HG03097 (cell line): ENCODE measurements at regions not wholly inside any gene's neighbourhood (a gene's known extent, or its start where the extent isn't known, plus 50 kb on each side); places are given as distances from the start of the nearest gene placed in this dataset.
"Not testable (repeated sequence)": the region's sequence is repeated elsewhere in the genome, so short reads cannot be mapped to it uniquely, and the experiment has no call there.

ENCODE experiments used
- ATAC-seq: cut with Tn5 transposase; IDR thresholded peaks from one replicate; pipeline ENCODE4 v1.9.1; 2021; ENCODE audit not compliant: unreplicated experiment, low FRiP score

GRCh38 chr16:51254390-51254789 is 103.3 kb upstream of the SALL1 start:
- ATAC-seq: not testable (repeated sequence)

- ATAC-seq: no peak
Observed at GRCh38 chr16:51248217-51248616, 97.1 kb upstream of the SALL1 start.

- ATAC-seq: no peak
Observed at GRCh38 chr16:51245658-51245995, 94.6 kb upstream of the SALL1 start.

- no peak for ATAC-seq
Observed at GRCh38 chr16:51244887-51245657, 94.0 kb upstream of the SALL1 start.

- ATAC-seq: no peak
Observed at GRCh38 chr16:51243936-51244436, 92.9 kb upstream of the SALL1 start.

- no peak for ATAC-seq
Observed at GRCh38 chr16:51242296-51242994, 91.4 kb upstream of the SALL1 start.

GRCh38 chr16:51239196-51239595 is 88.1 kb upstream of the SALL1 start:
- no peak for ATAC-seq

- no peak for ATAC-seq
Observed at GRCh38 chr16:51237861-51238378, 86.8 kb upstream of the SALL1 start.

- ATAC-seq: no peak
Observed at GRCh38 chr16:51237207-51237606, 86.1 kb upstream of the SALL1 start.

- no peak for ATAC-seq
Observed at GRCh38 chr16:51236583-51236982, 85.5 kb upstream of the SALL1 start.

- ATAC-seq: no peak
Observed at GRCh38 chr16:51231702-51232101, 80.6 kb upstream of the SALL1 start.

- ATAC-seq: not testable (repeated sequence)
Observed at GRCh38 chr16:51230035-51230434, 79.0 kb upstream of the SALL1 start.

GRCh38 chr16:51228097-51228659 is 77.1 kb upstream of the SALL1 start:
- ATAC-seq: no peak

GRCh38 chr16:51225878-51226277 is 74.8 kb upstream of the SALL1 start:
- no peak for ATAC-seq

GRCh38 chr16:51224317-51224716 is 73.2 kb upstream of the SALL1 start:
- ATAC-seq: no peak

- no peak for ATAC-seq
Observed at GRCh38 chr16:51222016-51222415, 70.9 kb upstream of the SALL1 start.

GRCh38 chr16:51211148-51211547 is 60.1 kb upstream of the SALL1 start:
- ATAC-seq: no peak

- no peak for ATAC-seq
Observed at GRCh38 chr16:51210087-51210486, 59.0 kb upstream of the SALL1 start.

- ATAC-seq: no peak
Observed at GRCh38 chr16:51201604-51202003, 50.5 kb upstream of the SALL1 start.
